Heart left ventricle (tissue), 13 donors: ENCODE measurements at regions not wholly inside any gene's neighbourhood (a gene's known extent, or its start where the extent isn't known, plus 50 kb on each side); places are given as distances from the start of the nearest gene placed in this dataset.

ENCODE experiments used
- CTCF ChIP-seq, 12 donors: fragments of 200-600 bp; sonication (generic) in 4 of 12; IDR thresholded peaks; one replicate each; pipeline versions ENCODE4 v1.5.0 to v1.8.0; 2018 to 2022; ENCODE audit warnings: antibody characterized with exemption in 12 of 12, mild to moderate bottlenecking in 5 of 12
- POLR2A ChIP-seq, 2 donors: fragments of 450-650 bp; IDR thresholded peaks; one replicate each; pipeline ENCODE4 v1.6.1; 2017; ENCODE audit warnings: antibody characterized with exemption in 2 of 2, mild to moderate bottlenecking in 2 of 2, moderate library complexity in 2 of 2
- donor health status: ischemic (EF 13 %, LVEDD 7.1; RV severe dilation, severe dysfunction).
- donor health status: DM: no; HTN: yes; CAD: no.
- donor health status: DM: no; HTN: no; CAD: no.
- donor health status: ischemic (EF 25% LVEDD 6.9; RV normal size, moderate dysfunction).
- donor health status: ischemic (EF 25% LVEDD 5.7; RV mildly dilated, moderate dysfunction).
- donor health status: ischemic (EF 35%, LVEDD 5.7; RV mildly dilated, moderate dysfunction).
- donor health status: nonischemic (EF 11% LVEDD 7.7; RV severe dilation, severe dysfunction).
- donor health status: DM: yes; HTN: yes; CAD: no.
- donor health status: PGD.
- donor health status: ischemic (EF 29% LVEDD 5.4; RV normal size, mild dysfunction).
- donor health status: nonischemic (EF 23%, LVEDD 6.1; RV moderate dilation, normal function).

DNA sequence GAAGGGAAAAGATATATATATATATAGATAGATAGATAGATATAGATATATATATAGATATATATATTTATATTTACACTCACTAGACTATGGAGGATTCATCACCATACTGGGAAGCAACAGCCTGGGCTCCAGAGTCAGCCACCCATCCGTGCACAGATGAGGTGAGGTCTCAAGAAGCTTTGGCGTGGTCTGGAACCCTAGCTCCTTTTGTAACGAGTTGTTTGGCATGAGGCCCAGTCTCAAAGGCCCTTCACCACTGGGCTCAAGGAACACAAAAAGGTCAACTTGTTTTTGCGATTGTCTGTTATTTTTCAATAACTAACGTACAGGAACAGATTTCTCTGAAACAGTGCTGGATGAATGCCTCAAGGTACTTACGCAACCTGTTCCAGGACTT lies 448.7 kb downstream of the CMPK2 start:
- TF ChIP-seq CTCF (IDR thresholded peaks at IDR 0.05) (no peak), POLR2A (IDR thresholded peaks at IDR 0.05) (no peak)
